ENCODE measurements at regions not wholly inside any gene's neighbourhood (a gene's known extent, or its start where the extent isn't known, plus 50 kb on each side); places are given as distances from the start of the nearest gene placed in this dataset.
A peak's percentile ranks its signal among the peaks of the same experiment; 100 is the strongest.

DNA sequence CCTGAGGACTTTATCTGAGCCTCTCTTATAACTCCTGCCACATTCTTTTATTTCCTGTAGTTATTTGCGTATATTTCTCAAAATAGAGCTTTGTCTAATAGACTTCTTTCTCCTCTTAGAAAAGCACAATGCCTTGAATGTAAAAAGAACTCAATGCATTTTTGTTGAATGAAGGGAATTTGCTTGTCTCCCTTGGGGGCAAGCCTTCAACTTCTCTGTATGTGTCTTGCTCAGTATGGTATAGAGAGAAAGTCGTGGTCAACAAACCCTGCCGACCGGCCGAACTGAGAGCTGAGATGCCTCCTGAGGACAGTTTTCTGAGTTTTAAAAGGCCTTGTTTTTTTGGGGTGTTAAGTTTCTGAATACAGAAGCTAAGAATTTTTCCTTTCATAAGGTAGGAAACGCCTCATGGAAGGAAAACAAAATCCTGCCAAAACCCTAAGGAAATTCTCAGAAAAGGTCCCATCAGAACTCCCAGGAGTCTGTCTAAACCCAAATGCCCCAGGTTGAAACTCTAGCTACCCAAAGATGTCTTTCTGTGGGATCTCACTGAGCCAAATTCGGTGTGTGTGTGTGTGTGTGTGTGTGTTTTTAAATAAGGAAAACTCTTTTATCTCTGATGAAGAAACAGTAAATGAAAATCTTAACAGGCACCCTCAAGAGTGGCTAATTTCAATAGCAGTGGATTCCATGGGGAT lies 136.6 kb downstream of the C12orf75 start:
- H3K9ac ChIP-seq (ENCODE audit: low read depth in 1 of 3, low read length in 3 of 3) = no peak overlapping the region
- H3K27me3 ChIP-seq (ENCODE audit: control insufficient read depth in 3 of 3, insufficient read depth in 3 of 3, low read length in 3 of 3) = no peaks in the 10 kb centered on the region
- H3K27ac ChIP-seq (ENCODE audit: low read depth, low read length) = peak overlapping the region; percentile 46
- H3K9me3 ChIP-seq (ENCODE audit: control insufficient read depth in 3 of 3, low read length in 3 of 3) = no peaks in the 10 kb centered on the region
- H3K36me3 ChIP-seq (ENCODE audit: control insufficient read depth in 3 of 3, insufficient read depth in 3 of 3, low read length in 3 of 3) = no peaks in the 10 kb centered on the region
- H3K4me1 ChIP-seq (ENCODE audit: control insufficient read depth in 3 of 3, insufficient read depth in 3 of 3, low read length in 3 of 3) = peaks cover 0 to 6% (median 2%) of the 10 kb centered on the region in 3 donors
- no peak overlapping the region for H3K4me3 ChIP-seq (ENCODE audit: low read length in 3 of 3)

DNA sequence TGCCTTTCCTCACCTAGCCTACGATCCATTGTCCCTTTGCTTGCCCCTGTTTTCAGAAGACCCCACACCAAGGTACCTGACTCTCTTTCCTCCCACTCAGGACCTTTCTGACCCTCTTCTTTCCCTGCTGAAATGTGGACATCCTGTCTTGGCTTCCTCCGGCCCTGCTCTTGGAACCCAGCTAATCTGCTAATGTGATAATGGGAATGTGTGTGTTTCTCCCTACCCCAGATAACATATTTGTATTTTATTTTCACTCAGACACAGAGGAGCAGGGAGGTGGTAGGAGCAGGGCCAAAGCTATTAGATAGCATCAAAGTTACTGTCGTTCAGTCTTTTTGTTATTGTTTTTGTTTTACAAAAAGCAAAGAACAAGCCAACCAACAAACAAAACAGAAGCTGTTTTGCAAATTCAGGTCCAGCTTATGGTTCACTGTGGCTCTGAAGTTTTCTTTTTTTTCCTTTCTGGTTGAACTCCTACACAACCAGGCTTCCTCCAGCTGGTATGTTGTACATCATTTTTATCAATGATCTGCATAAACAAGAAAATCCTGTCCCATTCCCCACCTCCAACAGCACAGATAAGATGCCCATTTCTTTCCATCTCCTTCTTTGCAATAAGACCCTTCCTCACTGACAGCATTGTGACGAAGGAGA lies 137.3 kb downstream of the C12orf75 start:
- no peak overlapping the region for H3K4me3 ChIP-seq (ENCODE audit: low read length in 3 of 3)
- no peaks in the 10 kb centered on the region for H3K27me3 ChIP-seq (ENCODE audit: control insufficient read depth in 3 of 3, insufficient read depth in 3 of 3, low read length in 3 of 3)
- H3K36me3 ChIP-seq (ENCODE audit: control insufficient read depth in 3 of 3, insufficient read depth in 3 of 3, low read length in 3 of 3) = no peaks in the 10 kb centered on the region
- H3K4me1 ChIP-seq (ENCODE audit: control insufficient read depth in 3 of 3, insufficient read depth in 3 of 3, low read length in 3 of 3) = peaks cover 0 to 6% (median 2%) of the 10 kb centered on the region in 3 donors
- H3K9me3 ChIP-seq (ENCODE audit: control insufficient read depth in 3 of 3, low read length in 3 of 3) = no peaks in the 10 kb centered on the region
- no peak overlapping the region for H3K9ac ChIP-seq (ENCODE audit: low read depth in 1 of 3, low read length in 3 of 3)
- H3K27ac ChIP-seq (ENCODE audit: low read depth, low read length) = no peak overlapping the region

DNA sequence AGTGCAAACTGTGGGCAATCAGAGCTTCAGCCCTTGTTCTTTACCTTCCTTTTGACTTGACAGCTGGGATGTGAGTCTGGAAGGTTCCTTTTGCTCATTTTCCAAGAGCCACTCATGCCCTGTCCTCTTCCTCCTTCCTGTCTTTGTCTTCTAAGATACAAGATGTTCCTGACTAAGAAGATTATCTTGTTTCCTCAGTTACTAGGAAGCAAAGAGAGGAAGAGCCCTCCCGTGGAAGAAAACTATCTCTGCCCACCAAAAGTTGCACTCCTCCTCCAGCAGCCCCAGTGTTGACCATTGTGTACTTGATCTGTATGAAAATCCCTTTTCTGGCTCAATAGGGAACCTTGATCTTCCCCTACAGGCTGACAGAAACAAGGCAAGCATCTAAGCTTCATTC lies 138.0 kb downstream of the C12orf75 start:
- Histone ChIP-seq H3K9me3 (ENCODE audit: control insufficient read depth in 3 of 3, low read length in 3 of 3) (no peaks in the 10 kb centered on the region), H3K9ac (ENCODE audit: low read depth in 1 of 3, low read length in 3 of 3) (no peak overlapping the region), H3K4me3 (ENCODE audit: low read length in 3 of 3) (no peak overlapping the region), H3K4me1 (ENCODE audit: control insufficient read depth in 3 of 3, insufficient read depth in 3 of 3, low read length in 3 of 3) (peaks cover 0 to 6% (median 2%) of the 10 kb centered on the region in 3 donors), H3K27ac (ENCODE audit: low read depth, low read length) (no peak overlapping the region), H3K27me3 (ENCODE audit: control insufficient read depth in 3 of 3, insufficient read depth in 3 of 3, low read length in 3 of 3) (no peaks in the 10 kb centered on the region), H3K36me3 (ENCODE audit: control insufficient read depth in 3 of 3, insufficient read depth in 3 of 3, low read length in 3 of 3) (no peaks in the 10 kb centered on the region)

DNA sequence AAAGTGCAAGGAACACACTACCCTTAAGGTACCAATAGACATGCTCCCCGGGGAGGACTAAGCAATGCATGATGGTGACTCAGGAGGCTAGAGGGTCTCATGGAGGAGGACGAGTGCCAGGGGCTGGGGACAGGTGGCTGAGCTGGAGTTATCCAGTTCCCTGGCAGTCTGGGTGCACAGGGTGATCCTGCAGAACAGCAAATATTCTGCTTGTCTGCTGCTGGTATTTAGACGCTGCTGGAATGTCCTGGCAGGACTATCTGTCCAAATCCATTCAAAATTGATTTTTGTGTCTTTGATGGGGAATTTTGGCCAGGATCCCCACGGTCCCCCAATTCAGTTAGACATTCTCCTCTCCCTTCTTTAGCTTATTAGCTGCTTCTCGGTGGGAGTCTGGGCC lies 138.7 kb downstream of the C12orf75 start:
- Histone ChIP-seq H3K9me3 (ENCODE audit: control insufficient read depth in 3 of 3, low read length in 3 of 3) (no peaks in the 10 kb centered on the region), H3K27ac (ENCODE audit: low read depth, low read length) (no peak overlapping the region), H3K36me3 (ENCODE audit: control insufficient read depth in 3 of 3, insufficient read depth in 3 of 3, low read length in 3 of 3) (no peaks in the 10 kb centered on the region), H3K9ac (ENCODE audit: low read depth in 1 of 3, low read length in 3 of 3) (no peak overlapping the region), H3K27me3 (ENCODE audit: control insufficient read depth in 3 of 3, insufficient read depth in 3 of 3, low read length in 3 of 3) (no peaks in the 10 kb centered on the region), H3K4me3 (ENCODE audit: low read length in 3 of 3) (no peak overlapping the region), H3K4me1 (ENCODE audit: control insufficient read depth in 3 of 3, insufficient read depth in 3 of 3, low read length in 3 of 3) (peaks cover 0 to 6% (median 2%) of the 10 kb centered on the region in 3 donors)

DNA sequence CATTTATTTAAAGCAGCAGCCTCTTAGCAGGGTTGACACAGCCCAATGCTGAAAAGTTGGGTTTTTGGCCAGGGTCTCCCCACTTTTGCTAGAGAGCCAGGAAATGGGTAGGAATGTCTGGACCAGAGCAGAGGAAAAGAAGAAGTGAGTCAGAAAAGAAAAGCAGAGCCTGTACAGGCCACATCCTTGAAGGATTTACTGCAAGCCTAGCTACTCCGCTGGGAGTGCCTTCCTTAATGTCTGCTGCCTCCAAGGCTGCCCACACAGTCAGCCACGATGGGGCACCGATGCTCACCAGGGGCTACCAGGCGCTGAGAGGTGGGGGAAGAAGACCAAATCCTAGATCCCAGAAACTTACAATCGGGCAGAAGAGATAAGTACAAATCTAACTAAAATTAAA lies 139.2 kb downstream of the C12orf75 start:
- no peaks in the 10 kb centered on the region for H3K36me3 ChIP-seq (ENCODE audit: control insufficient read depth in 3 of 3, insufficient read depth in 3 of 3, low read length in 3 of 3)
- H3K27me3 ChIP-seq (ENCODE audit: control insufficient read depth in 3 of 3, insufficient read depth in 3 of 3, low read length in 3 of 3) = no peaks in the 10 kb centered on the region
- no peak overlapping the region for H3K9ac ChIP-seq (ENCODE audit: low read depth in 1 of 3, low read length in 3 of 3)
- no peak overlapping the region for H3K4me3 ChIP-seq (ENCODE audit: low read length in 3 of 3)
- no peaks in the 10 kb centered on the region for H3K9me3 ChIP-seq (ENCODE audit: control insufficient read depth in 3 of 3, low read length in 3 of 3)
- peaks cover 0 to 6% (median 2%) of the 10 kb centered on the region in 3 donors for H3K4me1 ChIP-seq (ENCODE audit: control insufficient read depth in 3 of 3, insufficient read depth in 3 of 3, low read length in 3 of 3)
- H3K27ac ChIP-seq (ENCODE audit: low read depth, low read length) = no peak overlapping the region

DNA sequence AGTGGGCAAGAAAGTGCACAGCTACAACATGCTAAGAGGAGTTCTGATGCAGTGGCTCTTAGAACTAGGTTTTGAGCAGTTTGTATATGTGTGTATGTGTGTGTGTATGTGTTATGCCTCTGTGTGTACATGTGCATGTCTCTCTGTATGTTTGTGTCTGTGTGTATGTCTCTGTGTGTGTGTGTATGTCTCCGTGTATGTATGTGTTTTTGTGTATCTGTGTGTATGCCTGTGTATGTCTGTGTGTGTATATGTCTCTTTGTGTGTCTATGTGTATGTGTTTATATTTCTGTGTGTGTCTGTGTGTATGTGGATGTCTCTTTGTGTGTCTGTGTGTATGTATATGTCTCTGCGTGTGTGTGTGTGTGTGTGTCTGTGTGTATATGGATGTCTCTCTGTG lies 139.6 kb downstream of the C12orf75 start:
- H3K4me3 ChIP-seq (ENCODE audit: low read length in 3 of 3) = no peak overlapping the region
- H3K27me3 ChIP-seq (ENCODE audit: control insufficient read depth in 3 of 3, insufficient read depth in 3 of 3, low read length in 3 of 3) = no peaks in the 10 kb centered on the region
- no peaks in the 10 kb centered on the region for H3K9me3 ChIP-seq (ENCODE audit: control insufficient read depth in 3 of 3, low read length in 3 of 3)
- H3K27ac ChIP-seq (ENCODE audit: low read depth, low read length) = no peak overlapping the region
- no peaks in the 10 kb centered on the region for H3K36me3 ChIP-seq (ENCODE audit: control insufficient read depth in 3 of 3, insufficient read depth in 3 of 3, low read length in 3 of 3)
- peaks cover 0 to 6% (median 2%) of the 10 kb centered on the region in 3 donors for H3K4me1 ChIP-seq (ENCODE audit: control insufficient read depth in 3 of 3, insufficient read depth in 3 of 3, low read length in 3 of 3)
- no peak overlapping the region for H3K9ac ChIP-seq (ENCODE audit: low read depth in 1 of 3, low read length in 3 of 3)

DNA sequence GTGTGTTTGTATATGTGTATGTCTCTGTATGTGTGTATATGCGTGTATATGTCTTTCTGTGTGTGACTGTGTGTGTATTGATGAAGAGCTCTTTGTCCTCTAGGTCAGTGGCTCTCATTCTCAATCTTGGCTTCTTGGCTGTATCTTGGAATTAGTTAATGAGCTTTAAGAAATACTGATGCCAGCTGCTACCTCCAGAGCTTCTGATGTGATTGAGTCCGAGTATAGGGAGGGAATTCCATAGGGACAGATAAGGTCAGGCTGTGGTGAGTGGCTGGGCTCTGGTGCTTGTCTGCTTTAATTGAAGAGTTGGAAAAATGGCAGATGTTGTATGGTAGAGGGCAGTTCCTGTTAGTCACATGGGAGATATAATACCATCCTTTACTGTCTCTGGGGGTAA lies 140.1 kb downstream of the C12orf75 start:
- no peaks in the 10 kb centered on the region for H3K9me3 ChIP-seq (ENCODE audit: control insufficient read depth in 3 of 3, low read length in 3 of 3)
- no peak overlapping the region for H3K4me3 ChIP-seq (ENCODE audit: low read length in 3 of 3)
- H3K4me1 ChIP-seq (ENCODE audit: control insufficient read depth in 3 of 3, insufficient read depth in 3 of 3, low read length in 3 of 3) = peaks cover 0 to 6% (median 2%) of the 10 kb centered on the region in 3 donors
- no peaks in the 10 kb centered on the region for H3K36me3 ChIP-seq (ENCODE audit: control insufficient read depth in 3 of 3, insufficient read depth in 3 of 3, low read length in 3 of 3)
- H3K27me3 ChIP-seq (ENCODE audit: control insufficient read depth in 3 of 3, insufficient read depth in 3 of 3, low read length in 3 of 3) = no peaks in the 10 kb centered on the region
- no peak overlapping the region for H3K27ac ChIP-seq (ENCODE audit: low read depth, low read length)
- H3K9ac ChIP-seq (ENCODE audit: low read depth in 1 of 3, low read length in 3 of 3) = no peak overlapping the region

DNA sequence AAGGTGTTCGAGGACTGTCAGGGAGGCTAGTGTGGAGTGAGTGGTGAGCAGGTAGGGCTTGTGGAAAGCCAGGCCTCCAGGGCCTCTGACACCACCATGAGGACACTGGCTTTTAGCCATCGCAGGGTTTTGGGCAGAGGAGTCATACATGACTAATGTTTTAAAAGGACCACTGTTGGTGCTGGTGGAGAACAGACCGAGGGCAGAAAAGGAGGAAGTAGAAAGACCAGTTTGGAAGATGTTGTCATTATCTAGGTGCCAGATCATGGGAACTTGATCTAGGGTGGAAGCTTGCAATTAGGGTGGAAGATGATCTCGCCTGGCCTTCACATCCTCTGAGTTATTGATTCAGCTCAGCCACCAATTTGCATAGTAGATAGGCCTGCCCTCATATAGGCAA lies 144.2 kb downstream of the C12orf75 start:
- no peaks in the 10 kb centered on the region for H3K9me3 ChIP-seq (ENCODE audit: control insufficient read depth in 3 of 3, low read length in 3 of 3)
- no peak overlapping the region for H3K4me3 ChIP-seq (ENCODE audit: low read length in 3 of 3)
- H3K4me1 ChIP-seq (ENCODE audit: control insufficient read depth in 3 of 3, insufficient read depth in 3 of 3, low read length in 3 of 3) = peaks cover 0 to 2% (median 0%) of the 10 kb centered on the region in 3 donors
- H3K27me3 ChIP-seq (ENCODE audit: control insufficient read depth in 3 of 3, insufficient read depth in 3 of 3, low read length in 3 of 3) = no peaks in the 10 kb centered on the region
- no peak overlapping the region for H3K9ac ChIP-seq (ENCODE audit: low read depth in 1 of 3, low read length in 3 of 3)
- H3K36me3 ChIP-seq (ENCODE audit: control insufficient read depth in 3 of 3, insufficient read depth in 3 of 3, low read length in 3 of 3) = no peaks in the 10 kb centered on the region
- H3K27ac ChIP-seq (ENCODE audit: low read depth, low read length) = no peak overlapping the region

DNA sequence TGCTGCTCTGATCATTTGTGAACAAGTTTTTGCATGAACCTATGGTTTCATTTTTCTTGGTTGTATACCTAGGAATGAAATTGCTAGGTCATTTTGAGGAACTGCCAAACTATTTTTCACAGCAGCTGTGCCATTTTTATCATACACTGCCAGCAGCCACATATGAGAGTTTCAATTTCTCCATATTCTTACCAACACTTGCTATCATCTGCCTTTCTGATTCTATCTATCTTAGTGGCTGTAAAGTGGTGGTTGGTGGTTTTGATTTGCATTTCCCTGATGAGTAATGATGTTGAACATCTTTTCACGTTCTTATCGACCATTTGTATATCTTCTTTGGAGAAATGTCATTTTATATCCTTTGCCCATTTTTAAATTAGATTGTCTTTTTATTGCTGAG lies 146.1 kb downstream of the C12orf75 start:
- Histone ChIP-seq H3K4me3 (ENCODE audit: low read length in 3 of 3) (no peak overlapping the region), H3K27ac (ENCODE audit: low read depth, low read length) (no peak overlapping the region)

DNA sequence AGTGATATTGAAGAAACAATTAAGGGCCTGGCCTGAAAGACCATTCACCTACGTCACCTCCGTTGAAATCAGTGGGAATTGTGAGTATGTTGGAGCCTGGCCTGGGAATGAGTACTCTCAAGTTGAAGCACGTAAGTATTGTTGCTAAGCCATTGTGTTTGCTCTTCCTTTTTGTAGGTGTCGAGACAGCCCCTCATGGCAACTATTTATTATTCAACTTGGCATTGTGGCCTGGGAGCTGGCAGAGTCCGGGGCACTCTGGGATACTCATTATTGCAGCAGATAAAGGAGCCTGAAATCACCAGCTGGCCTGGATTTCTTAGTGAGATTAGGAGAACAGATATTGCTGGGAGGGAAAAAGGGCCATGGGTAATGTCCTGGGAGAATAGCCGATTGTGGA lies 147.4 kb downstream of the C12orf75 start:
- Histone ChIP-seq H3K9ac (ENCODE audit: low read depth in 1 of 3, low read length in 3 of 3) (no peak overlapping the region), H3K4me3 (ENCODE audit: low read length in 3 of 3) (no peak overlapping the region), H3K27me3 (ENCODE audit: control insufficient read depth in 3 of 3, insufficient read depth in 3 of 3, low read length in 3 of 3) (no peaks in the 10 kb centered on the region), H3K9me3 (ENCODE audit: control insufficient read depth in 3 of 3, low read length in 3 of 3) (no peaks in the 10 kb centered on the region), H3K27ac (ENCODE audit: low read depth, low read length) (peak overlapping the region; percentile 37), H3K4me1 (ENCODE audit: control insufficient read depth in 3 of 3, insufficient read depth in 3 of 3, low read length in 3 of 3) (no peaks in the 10 kb centered on the region), H3K36me3 (ENCODE audit: control insufficient read depth in 3 of 3, insufficient read depth in 3 of 3, low read length in 3 of 3) (no peaks in the 10 kb centered on the region)

More for the DNA sequence above, 146.1 kb downstream of the C12orf75 start:
- Histone ChIP-seq H3K4me1 (ENCODE audit: control insufficient read depth in 3 of 3, insufficient read depth in 3 of 3, low read length in 3 of 3) (no peaks in the 10 kb centered on the region), H3K9ac (ENCODE audit: low read depth in 1 of 3, low read length in 3 of 3) (no peak overlapping the region), H3K36me3 (ENCODE audit: control insufficient read depth in 3 of 3, insufficient read depth in 3 of 3, low read length in 3 of 3) (no peaks in the 10 kb centered on the region), H3K27me3 (ENCODE audit: control insufficient read depth in 3 of 3, insufficient read depth in 3 of 3, low read length in 3 of 3) (no peaks in the 10 kb centered on the region), H3K9me3 (ENCODE audit: control insufficient read depth in 3 of 3, low read length in 3 of 3) (no peaks in the 10 kb centered on the region)
